GM12878 (cell line): ENCODE measurements at regions not wholly inside any gene's neighbourhood (a gene's known extent, or its start where the extent isn't known, plus 50 kb on each side); places are given as distances from the start of the nearest gene placed in this dataset.

ENCODE experiments used
- CEBPB ChIP-seq, 2 experiments: fragments of 150-350 bp in 1 of 2; IDR thresholded peaks; 2 replicates each; pipeline ENCODE4 v1.6.1; 2012 to 2014; ENCODE audit warnings: low read depth in 2 of 2, low read length in 2 of 2, borderline replicate concordance in 1 of 2, inconsistent platforms in 1 of 2
- CREB1 ChIP-seq: IDR thresholded peaks from 2 replicates; pipeline ENCODE4 v1.6.1; 2012; ENCODE audit warnings: low read depth, mild to moderate bottlenecking, inconsistent platforms
- EP300 ChIP-seq, 2 experiments: fragments of 150-350 bp in 1 of 2; IDR thresholded peaks; 2 replicates each; pipeline ENCODE4 v1.6.1; 2011 to 2012; ENCODE audit warnings: low read depth in 2 of 2, low read length in 2 of 2, borderline replicate concordance in 1 of 2, improper control_type of control experiment in 1 of 2, inconsistent platforms in 1 of 2; ENCODE audit not compliant: control insufficient read depth in 1 of 2
- MXI1 ChIP-seq: fragments of 150-350 bp; IDR thresholded peaks from 2 replicates; pipeline ENCODE4 v1.6.1; 2011; ENCODE audit warnings: low read depth, mild to moderate bottlenecking, inconsistent platforms, low read length, improper control_type of control experiment
- NFIC ChIP-seq: IDR thresholded peaks from 2 replicates; pipeline ENCODE4 v1.6.1; 2012; ENCODE audit warnings: low read depth, mild to moderate bottlenecking, inconsistent platforms, low read length, moderate library complexity
- POLR2A ChIP-seq: IDR thresholded peaks from 2 replicates; pipeline ENCODE4 v1.6.1; 2011; ENCODE audit warnings: low read depth, mild to moderate bottlenecking, low read length
- POLR2AphosphoS5 ChIP-seq: IDR thresholded peaks from 2 replicates; pipeline ENCODE4 v1.6.1; 2011; ENCODE audit warnings: mild to moderate bottlenecking, low read length, inconsistent platforms
- RFX5 ChIP-seq: IDR thresholded peaks from 2 replicates; pipeline ENCODE4 v1.6.1; 2011; ENCODE audit warnings: low read depth, low read length, improper control_type of control experiment
- RUNX3 ChIP-seq: IDR thresholded peaks from 2 replicates; pipeline ENCODE4 v1.6.1; 2012; ENCODE audit warnings: low read length, inconsistent platforms
- SUZ12 ChIP-seq: fragments of 200-600 bp; sonication (generic); IDR thresholded peaks from one replicate; pipeline ENCODE4 v1.6.1; 2018; ENCODE audit warnings: antibody characterized with exemption, mild to moderate bottlenecking; ENCODE audit not compliant: unreplicated experiment
- YY1 ChIP-seq: IDR thresholded peaks from 2 replicates; pipeline ENCODE4 v1.6.1; 2011; ENCODE audit warnings: low read depth, mild to moderate bottlenecking, low read length
- ZZZ3 ChIP-seq: IDR thresholded peaks from 2 replicates; pipeline ENCODE4 v1.6.1; 2011; ENCODE audit warnings: low read depth; ENCODE audit not compliant: control insufficient read depth, insufficient read length
- TF ChIP-seq, protein P1 (sequence below), 3 experiments: IDR thresholded peaks in 2 of 3; conservative IDR thresholded peaks in 1 of 3; 2 replicates each; pipeline ENCODE4 v1.5.1; 2011; ENCODE audit warnings: low read depth in 3 of 3, low read length in 3 of 3, mild to moderate bottlenecking in 3 of 3, control low read depth in 2 of 3, moderate library complexity in 2 of 3, inconsistent platforms in 1 of 3, mixed read lengths in 1 of 3; ENCODE audit not compliant: control insufficient read depth in 2 of 3, insufficient read depth in 1 of 3; ENCODE audit errors: extremely low read depth in 1 of 3
- TF ChIP-seq, protein P2 (sequence below): fragments of 450-650 bp; IDR thresholded peaks from 2 replicates; pipeline ENCODE4 v1.6.1; 2018; ENCODE audit warnings: mild to moderate bottlenecking, low read depth, moderate library complexity; ENCODE audit not compliant: partially characterized antibody

DNA sequence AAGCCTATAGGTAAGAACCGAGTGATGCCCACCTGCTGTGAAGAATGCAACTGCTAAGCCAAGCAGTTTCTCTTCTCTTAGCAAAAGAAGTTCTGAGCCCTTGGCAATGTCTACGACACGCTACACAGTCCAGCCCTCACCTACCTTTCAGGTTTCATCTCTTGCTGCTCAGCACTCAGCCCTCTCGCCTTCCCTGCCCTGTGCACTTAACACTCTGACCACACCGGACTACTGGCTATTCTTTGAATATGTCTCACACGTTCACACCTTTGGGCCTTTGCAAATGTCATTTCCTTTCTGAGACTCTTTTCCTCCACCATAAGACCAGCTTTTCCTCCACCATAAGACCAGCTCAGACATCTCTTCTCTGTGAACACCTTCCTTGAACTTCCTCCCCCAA, 67.0 kb upstream of the ITGB1 start:
- TF ChIP-seq, protein P1, sequence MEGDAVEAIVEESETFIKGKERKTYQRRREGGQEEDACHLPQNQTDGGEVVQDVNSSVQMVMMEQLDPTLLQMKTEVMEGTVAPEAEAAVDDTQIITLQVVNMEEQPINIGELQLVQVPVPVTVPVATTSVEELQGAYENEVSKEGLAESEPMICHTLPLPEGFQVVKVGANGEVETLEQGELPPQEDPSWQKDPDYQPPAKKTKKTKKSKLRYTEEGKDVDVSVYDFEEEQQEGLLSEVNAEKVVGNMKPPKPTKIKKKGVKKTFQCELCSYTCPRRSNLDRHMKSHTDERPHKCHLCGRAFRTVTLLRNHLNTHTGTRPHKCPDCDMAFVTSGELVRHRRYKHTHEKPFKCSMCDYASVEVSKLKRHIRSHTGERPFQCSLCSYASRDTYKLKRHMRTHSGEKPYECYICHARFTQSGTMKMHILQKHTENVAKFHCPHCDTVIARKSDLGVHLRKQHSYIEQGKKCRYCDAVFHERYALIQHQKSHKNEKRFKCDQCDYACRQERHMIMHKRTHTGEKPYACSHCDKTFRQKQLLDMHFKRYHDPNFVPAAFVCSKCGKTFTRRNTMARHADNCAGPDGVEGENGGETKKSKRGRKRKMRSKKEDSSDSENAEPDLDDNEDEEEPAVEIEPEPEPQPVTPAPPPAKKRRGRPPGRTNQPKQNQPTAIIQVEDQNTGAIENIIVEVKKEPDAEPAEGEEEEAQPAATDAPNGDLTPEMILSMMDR (IDR thresholded peaks at IDR 0.05 in 2 of 3, conservative IDR thresholded peaks at IDR 0.05 in 1 of 3; ENCODE audit: control insufficient read depth in 2 of 3, extremely low read depth in 1 of 3, insufficient read depth in 1 of 3, low read depth in 3 of 3, low read length in 3 of 3) = no peak
- TF ChIP-seq ZZZ3 (no peak), POLR2AphosphoS5 (no peak), POLR2A (no peak), MXI1 (no peak), CEBPB (IDR thresholded peaks at IDR 0.05; ENCODE audit: borderline replicate concordance in 1 of 2, low read depth in 2 of 2, low read length in 2 of 2) (no peak), RFX5 (no peak), EP300 (IDR thresholded peaks at IDR 0.05; ENCODE audit: borderline replicate concordance in 1 of 2, control insufficient read depth in 1 of 2, low read depth in 2 of 2, low read length in 2 of 2) (no peak), CREB1 (no peak), SUZ12 (no peak), YY1 (no peak), RUNX3 (no peak), NFIC (no peak)
- TF ChIP-seq, protein P2, sequence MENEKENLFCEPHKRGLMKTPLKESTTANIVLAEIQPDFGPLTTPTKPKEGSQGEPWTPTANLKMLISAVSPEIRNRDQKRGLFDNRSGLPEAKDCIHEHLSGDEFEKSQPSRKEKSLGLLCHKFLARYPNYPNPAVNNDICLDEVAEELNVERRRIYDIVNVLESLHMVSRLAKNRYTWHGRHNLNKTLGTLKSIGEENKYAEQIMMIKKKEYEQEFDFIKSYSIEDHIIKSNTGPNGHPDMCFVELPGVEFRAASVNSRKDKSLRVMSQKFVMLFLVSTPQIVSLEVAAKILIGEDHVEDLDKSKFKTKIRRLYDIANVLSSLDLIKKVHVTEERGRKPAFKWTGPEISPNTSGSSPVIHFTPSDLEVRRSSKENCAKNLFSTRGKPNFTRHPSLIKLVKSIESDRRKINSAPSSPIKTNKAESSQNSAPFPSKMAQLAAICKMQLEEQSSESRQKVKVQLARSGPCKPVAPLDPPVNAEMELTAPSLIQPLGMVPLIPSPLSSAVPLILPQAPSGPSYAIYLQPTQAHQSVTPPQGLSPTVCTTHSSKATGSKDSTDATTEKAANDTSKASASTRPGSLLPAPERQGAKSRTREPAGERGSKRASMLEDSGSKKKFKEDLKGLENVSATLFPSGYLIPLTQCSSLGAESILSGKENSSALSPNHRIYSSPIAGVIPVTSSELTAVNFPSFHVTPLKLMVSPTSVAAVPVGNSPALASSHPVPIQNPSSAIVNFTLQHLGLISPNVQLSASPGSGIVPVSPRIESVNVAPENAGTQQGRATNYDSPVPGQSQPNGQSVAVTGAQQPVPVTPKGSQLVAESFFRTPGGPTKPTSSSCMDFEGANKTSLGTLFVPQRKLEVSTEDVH = no peak
